Kidney (tissue), 13 donors: ENCODE measurements at regions not wholly inside any gene's neighbourhood (a gene's known extent, or its start where the extent isn't known, plus 50 kb on each side); places are given as distances from the start of the nearest gene placed in this dataset.

Source experiments
- DNase-seq, 5 donors: peaks; one replicate each; pipeline ENCODE4 v3.0.0-alpha.2; 2013 to 2020
- FAIRE-seq: peaks from 2 replicates; lab custom pipeline; 2012; peaks lifted over from hg19 to GRCh38; lab: Jason Lieb, UNC
- H3K27ac ChIP-seq, 2 donors: one replicate each; pipeline ENCODE4 v1.7.0; 2013; ENCODE audit warnings: low read depth in 2 of 2, low read length in 2 of 2, inconsistent platforms in 1 of 2
- H3K27me3 ChIP-seq: one replicate; pipeline ENCODE4 v1.7.1; 2013; ENCODE audit warnings: low read length, inconsistent platforms; ENCODE audit not compliant: control insufficient read depth, insufficient read depth
- H3K36me3 ChIP-seq, 3 donors: one replicate each; pipeline versions ENCODE4 v1.7.0 to v1.7.1; 2013; ENCODE audit warnings: low read length in 3 of 3, control low read depth in 1 of 3, inconsistent platforms in 1 of 3; ENCODE audit not compliant: insufficient read depth in 3 of 3, control insufficient read depth in 2 of 3
- H3K4me1 ChIP-seq, 3 donors: one replicate each; pipeline versions ENCODE4 v1.7.0 to v1.7.1; 2013; ENCODE audit warnings: low read length in 3 of 3, inconsistent platforms in 1 of 3, low read depth in 1 of 3; ENCODE audit not compliant: control insufficient read depth in 2 of 3, insufficient read depth in 2 of 3
- H3K4me3 ChIP-seq, 3 donors: one replicate each; pipeline versions ENCODE4 v1.7.0 to v1.8.1; 2013; ENCODE audit warnings: low read length in 3 of 3, control low read depth in 1 of 3, inconsistent platforms in 1 of 3
- H3K9ac ChIP-seq, 3 donors: one replicate each; pipeline versions ENCODE4 v1.7.0 to v1.7.1; 2013; ENCODE audit warnings: low read length in 3 of 3, control low read depth in 1 of 3, inconsistent platforms in 1 of 3
- H3K9me3 ChIP-seq, 3 donors: one replicate each; pipeline versions ENCODE4 v1.7.0 to v1.7.1; 2013; ENCODE audit warnings: low read length in 3 of 3, control low read depth in 1 of 3, inconsistent platforms in 1 of 3; ENCODE audit not compliant: control insufficient read depth in 2 of 3, insufficient read depth in 1 of 3
- CTCF ChIP-seq: IDR thresholded peaks from 3 replicates; pipeline ENCODE4 v1.5.1; 2012; ENCODE audit warnings: mild to moderate bottlenecking, moderate library complexity, borderline replicate concordance; ENCODE audit not compliant: insufficient read depth; ENCODE audit errors: extremely low read depth
- intact Hi-C: fragments of 100-400 bp; cut with DNase I; formaldehyde crosslinking; loops from one replicate; pipeline ENCODE4 v1.11.1; 2022
- donor health status: control.
- donor health status: control.
- donor health status: control.
- donor health status: control.
- donor health status: control.
- donor health status: DM: yes; HTN: yes; CAD: no.
- donor health status: Normal renal cell carcinoma (clear cell type).

- peaks cover 2 to 14% (median 8%) of the 10 kb centered on the region in 3 donors for H3K9me3 ChIP-seq
- FAIRE-seq: no peak
- intact Hi-C loops: no loop called here
Observed at GRCh38 chr3:72222410-72222809, 437.5 kb upstream of the PROK2 start.

GRCh38 chr3:72220946-72221345 lies 436.0 kb upstream of the PROK2 start:
- Histone ChIP-seq H3K36me3 (no peaks in the 10 kb centered on the region), H3K27me3 (no peaks in the 10 kb centered on the region), H3K9me3 (peaks cover 2 to 14% (median 8%) of the 10 kb centered on the region in 3 donors), H3K4me1 (no peaks in the 10 kb centered on the region), H3K27ac (no peak overlapping the region), H3K9ac (no peak overlapping the region), H3K4me3 (no peak overlapping the region)
- intact Hi-C loops: no loop called here
- no peak for TF ChIP-seq CTCF
- no peak for FAIRE-seq
- peak in 1 of 5 donors; percentile 36 for DNase-seq

More at GRCh38 chr3:72222410-72222809, 437.5 kb upstream of the PROK2 start:
- TF ChIP-seq CTCF: no peak
- Histone ChIP-seq H3K4me1 (no peaks in the 10 kb centered on the region), H3K4me3 (no peak overlapping the region), H3K27ac (no peak overlapping the region), H3K36me3 (no peaks in the 10 kb centered on the region), H3K27me3 (no peaks in the 10 kb centered on the region), H3K9ac (no peak overlapping the region)
- no peak for DNase-seq

GRCh38 chr3:72219752-72220151 lies 434.8 kb upstream of the PROK2 start:
- Histone ChIP-seq H3K4me1 (no peaks in the 10 kb centered on the region), H3K4me3 (no peak overlapping the region), H3K27ac (no peak overlapping the region), H3K36me3 (no peaks in the 10 kb centered on the region), H3K9ac (no peak overlapping the region), H3K9me3 (peaks cover under 1 to 6% (median 6%) of the 10 kb centered on the region in 3 donors), H3K27me3 (no peaks in the 10 kb centered on the region)
- FAIRE-seq (no peak), DNase-seq (no peak)
- TF ChIP-seq CTCF: no peak
- intact Hi-C loops: no loop called here

- TF ChIP-seq CTCF: no peak
- H3K4me1 ChIP-seq: no peaks in the 10 kb centered on the region
- FAIRE-seq (no peak), DNase-seq (no peak)
- no peak overlapping the region for H3K4me3 ChIP-seq
- H3K27ac ChIP-seq: no peak overlapping the region
- no peaks in the 10 kb centered on the region for H3K36me3 ChIP-seq
- no peaks in the 10 kb centered on the region for H3K9me3 ChIP-seq
- H3K27me3 ChIP-seq: no peaks in the 10 kb centered on the region
- no peak overlapping the region for H3K9ac ChIP-seq
- intact Hi-C loops: no loop called here
Observed at GRCh38 chr3:72217570-72217969, 432.6 kb upstream of the PROK2 start.
